Activated CD4-positive, CD25-positive, alpha-beta regulatory T cell (primary cell): ENCODE measurements at regions not wholly inside any gene's neighbourhood (a gene's known extent, or its start where the extent isn't known, plus 50 kb on each side); places are given as distances from the start of the nearest gene placed in this dataset.
A peak's percentile ranks its signal among the peaks of the same experiment; 100 is the strongest.
"Not testable (repeated sequence)": the region's sequence is repeated elsewhere in the genome, so short reads cannot be mapped to it uniquely, and the experiment has no call there.

Source experiments
- DNase-seq, 4 experiments: peaks; one replicate each; lab custom pipeline; 2025; lab: John Stamatoyannopoulos, UW

- DNase-seq: no peak
Measured at GRCh38 chrY:20891440-20892160, 135.7 kb downstream of the RPS4Y2 start.

DNA sequence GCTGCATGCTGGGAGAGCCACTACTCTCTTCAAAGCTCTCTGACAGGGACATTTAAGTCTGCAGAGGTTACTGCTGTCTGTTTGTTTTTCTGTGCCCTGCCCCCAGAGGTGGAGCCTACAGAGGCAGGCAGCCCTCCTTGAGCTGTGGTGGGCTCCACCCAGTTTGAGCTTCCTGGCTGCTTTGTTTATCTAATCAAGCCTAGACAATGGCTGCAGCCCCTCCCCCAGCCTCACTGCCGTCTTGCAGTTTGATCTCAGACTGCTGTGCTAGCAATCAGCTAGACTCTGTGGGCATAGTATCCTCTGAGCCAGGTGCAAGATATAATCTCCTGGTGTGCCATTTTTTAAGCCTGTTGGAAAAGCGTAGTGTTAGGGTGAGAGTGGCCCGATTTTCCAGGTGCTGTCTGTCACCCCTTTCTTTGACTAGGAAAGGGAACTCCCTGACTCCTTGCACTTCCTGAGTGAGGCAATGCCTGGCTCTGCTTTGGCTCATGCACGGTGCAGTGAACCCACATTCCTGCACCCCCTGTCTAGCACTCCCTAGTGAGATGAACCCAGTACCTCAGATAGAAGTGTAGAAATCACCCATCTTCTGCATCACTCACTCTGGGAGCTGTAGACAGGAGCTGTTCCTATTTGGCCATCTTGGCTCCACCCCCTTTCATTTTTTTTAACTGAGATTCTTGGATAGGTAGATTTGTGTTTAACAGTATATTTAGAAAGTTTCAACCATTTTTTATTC, 169.6 kb downstream of the RPS4Y2 start:
- DNase-seq: peak in 2 of 4 experiments; percentile 9 to 24

GRCh38 chrY:20929691-20930342, 173.9 kb downstream of the RPS4Y2 start:
- DNase-seq: no peak

- not testable (repeated sequence) for DNase-seq
Measured at GRCh38 chrY:20936709-20937251, 180.9 kb downstream of the RPS4Y2 start.

DNA sequence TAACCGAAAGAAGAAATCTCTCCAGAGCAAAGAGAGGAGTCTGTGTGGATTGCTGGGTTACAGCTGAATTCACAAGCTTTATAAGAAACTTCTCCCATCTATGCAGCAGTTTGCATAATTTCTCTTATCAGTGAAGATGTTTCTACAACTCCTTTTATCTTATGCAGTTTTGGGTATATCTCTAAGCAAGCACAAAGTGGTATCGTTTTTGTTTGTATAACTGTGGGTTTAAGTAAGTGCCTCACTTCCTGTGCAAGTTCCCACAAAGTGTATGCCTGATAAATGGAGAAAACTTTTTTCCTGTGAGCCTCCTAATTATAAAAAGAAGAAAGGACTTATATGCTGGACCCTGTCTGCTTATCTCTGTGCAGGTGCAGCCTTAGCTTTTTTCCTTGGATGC, 205.6 kb downstream of the RPS4Y2 start:
- no peak for DNase-seq

- no peak for DNase-seq
Measured at GRCh38 chrY:20967828-20968227, 211.9 kb downstream of the RPS4Y2 start.

GRCh38 chrY:20968237-20968636, 212.3 kb downstream of the RPS4Y2 start:
- peak in 1 of 4 experiments; percentile 0 for DNase-seq

DNA sequence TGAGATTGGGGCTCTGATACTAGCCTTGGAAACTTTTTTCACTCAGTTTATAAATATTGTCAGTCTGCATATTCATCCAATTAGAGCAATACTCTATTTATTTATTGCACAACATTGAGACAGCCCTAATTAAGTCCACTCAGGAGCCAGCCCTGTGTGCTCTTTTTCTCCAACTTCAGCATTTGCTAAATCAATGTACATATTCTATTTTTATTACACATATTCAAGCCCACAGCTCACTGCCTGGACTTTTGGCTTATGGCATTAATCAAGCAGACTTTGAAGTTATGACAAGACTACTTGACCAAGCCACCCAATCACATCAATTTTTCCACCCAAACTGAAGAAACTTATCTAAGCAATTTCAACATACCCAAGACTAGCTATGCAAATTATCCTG, 215.5 kb downstream of the RPS4Y2 start:
- DNase-seq: no peak

DNA sequence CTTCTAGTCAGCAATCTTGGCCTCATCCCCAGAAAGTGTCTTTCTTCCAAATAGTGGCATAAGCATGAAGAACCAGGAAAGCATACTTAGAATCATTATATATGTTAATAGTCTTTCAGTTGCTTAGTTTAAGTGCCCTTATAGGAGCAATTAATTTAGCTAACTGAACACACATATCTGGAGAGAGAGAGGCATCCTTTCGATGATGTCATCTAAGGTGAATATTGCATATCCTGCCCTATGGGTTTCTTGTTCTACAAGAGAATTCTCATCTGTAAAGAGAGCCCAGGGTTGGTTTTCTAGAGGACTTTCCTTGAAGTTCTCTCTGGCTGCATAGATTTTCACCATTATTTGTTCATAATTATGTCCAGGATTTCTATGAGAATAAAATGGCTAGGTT, 230.1 kb downstream of the RPS4Y2 start:
- DNase-seq: no peak

DNA sequence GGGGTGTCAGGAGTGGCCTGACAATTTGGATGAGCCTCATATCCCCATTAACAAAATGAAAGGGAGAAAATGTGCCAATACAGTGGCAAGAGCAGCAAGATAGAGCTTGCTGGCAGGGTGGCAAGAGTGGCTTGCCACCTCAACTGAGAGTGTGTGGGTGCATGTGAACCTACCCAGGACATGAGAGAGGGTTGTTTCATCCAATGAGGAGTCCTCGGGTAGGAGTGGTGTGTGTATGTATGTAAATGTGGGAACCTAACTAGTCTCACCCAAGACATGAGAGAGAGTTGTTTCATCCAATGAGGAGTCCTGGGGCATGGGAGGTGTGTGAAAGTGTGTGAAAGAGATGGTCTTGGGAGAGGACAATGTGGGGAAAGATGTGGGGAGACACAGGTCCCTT, 234.2 kb downstream of the RPS4Y2 start:
- DNase-seq: no peak

- DNase-seq: no peak
Measured at GRCh38 chrY:20990869-20991548, 235.1 kb downstream of the RPS4Y2 start.

GRCh38 chrY:20997355-20997754, 241.4 kb downstream of the RPS4Y2 start:
- DNase-seq: no peak

DNA sequence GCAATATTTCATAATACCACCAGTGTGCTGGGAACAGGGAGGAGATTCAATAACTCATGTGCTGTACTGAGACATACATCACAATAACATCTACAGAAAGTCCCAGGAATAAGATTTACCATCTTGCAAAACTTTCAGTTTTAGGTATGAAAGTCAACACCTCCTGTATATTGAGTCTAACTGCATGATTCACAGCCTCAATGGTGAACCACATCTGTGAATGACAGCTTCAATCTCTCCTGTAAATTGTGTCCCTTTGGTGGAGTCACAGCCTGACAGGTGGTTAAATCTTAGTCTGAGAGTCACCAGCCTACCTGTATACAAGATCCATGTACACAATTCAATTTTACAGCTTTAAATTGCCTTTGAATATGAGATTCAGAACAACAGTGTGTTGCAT, 242.1 kb downstream of the RPS4Y2 start:
- no peak for DNase-seq

- DNase-seq: no peak
Measured at GRCh38 chrY:20998483-20998882, 242.6 kb downstream of the RPS4Y2 start.

DNA sequence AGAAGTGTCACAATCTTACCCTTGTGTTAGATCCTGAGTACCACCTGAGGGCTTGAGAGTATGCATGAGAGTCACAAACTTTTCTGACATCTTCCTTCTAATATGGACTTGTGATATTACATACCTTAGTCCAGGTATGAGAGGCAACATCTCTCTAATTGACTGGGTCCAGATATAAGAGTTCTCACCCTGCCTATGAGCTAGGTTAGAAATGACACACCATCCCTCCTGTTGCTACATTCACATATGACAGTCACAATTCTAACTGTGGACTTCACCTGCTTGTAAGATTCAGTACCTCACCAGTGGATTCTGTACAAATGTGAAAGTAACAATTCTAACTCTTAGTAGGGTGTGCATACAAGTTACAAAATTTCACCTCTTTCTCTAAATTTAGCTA, 245.2 kb downstream of the RPS4Y2 start:
- no peak for DNase-seq

GRCh38 chrY:21003059-21003458, 247.2 kb downstream of the RPS4Y2 start:
- DNase-seq: no peak

DNA sequence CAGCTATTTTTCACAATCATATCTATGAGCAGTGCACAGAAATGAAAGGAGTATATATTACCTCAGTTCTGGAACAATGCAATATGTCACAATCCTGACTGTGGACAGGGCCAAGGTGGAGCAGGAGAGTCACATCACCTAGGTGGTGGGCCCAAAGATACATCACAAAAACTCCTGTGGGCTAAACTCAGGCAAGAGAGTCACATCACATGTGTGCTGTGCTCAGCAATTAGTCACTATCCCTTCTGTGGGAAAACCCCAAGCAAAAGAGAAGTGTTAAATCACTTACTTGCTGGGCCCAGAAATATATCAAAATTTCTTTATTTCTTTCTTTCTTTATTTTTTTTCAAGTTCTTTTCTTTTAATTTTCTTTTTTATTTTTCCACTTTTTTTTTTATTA, 249.6 kb downstream of the RPS4Y2 start:
- DNase-seq: peak in 1 of 4 experiments; percentile 0

- no peak for DNase-seq
Measured at GRCh38 chrY:21021811-21022210, 265.9 kb downstream of the RPS4Y2 start.

DNA sequence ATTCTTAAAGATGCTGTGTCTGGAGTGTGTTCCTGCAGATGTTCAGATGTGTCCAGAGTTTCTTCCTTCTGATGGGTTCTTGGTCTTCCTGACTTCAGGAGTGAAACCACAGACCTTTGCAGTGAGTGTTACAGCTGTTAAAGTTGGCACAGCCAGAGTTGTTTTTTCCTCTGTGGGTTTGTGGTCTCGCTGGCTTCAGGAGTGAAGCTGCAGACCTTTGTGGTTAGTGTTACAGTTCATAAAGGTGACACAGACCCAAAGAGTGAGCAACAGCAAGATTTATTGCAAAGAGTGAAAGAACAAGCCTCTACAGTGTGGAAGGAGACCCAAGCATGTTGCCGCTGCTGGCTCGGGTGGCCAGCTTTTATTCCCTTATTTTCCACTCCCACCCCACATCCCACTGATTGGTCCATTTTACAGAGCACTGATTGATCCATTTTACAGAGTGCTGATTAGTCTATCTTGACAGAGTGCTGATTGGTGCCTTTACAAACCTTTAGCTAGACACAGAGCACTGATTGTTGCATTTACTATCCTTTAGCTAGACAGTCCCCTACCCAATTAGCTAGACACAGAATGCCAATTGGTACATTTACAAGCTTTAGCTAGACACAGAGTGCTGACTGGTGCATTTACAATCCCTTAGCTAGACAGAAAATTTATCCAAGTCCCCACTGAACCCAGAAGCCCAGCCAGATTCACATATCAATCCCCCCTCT, 266.6 kb downstream of the RPS4Y2 start:
- no peak for DNase-seq

DNA sequence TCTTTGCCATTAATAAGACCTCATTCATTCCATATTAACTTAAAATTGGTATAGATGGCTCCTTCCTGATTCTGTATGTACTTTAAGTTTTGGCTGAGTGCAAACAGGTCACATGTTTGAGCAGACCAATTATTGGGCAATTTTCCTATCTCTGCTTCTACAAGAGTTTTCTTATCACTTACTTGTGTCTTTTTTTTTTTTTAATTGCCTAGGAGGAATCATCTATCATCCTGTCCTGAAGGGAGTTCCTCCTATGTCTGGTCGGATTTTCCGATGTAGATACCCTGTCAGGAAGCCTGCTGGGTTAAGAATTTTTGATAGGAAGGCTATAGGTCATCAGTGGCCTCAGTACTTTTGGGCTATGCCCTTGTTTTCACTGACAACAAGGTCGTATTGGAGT, 268.0 kb downstream of the RPS4Y2 start:
- DNase-seq: no peak

DNA sequence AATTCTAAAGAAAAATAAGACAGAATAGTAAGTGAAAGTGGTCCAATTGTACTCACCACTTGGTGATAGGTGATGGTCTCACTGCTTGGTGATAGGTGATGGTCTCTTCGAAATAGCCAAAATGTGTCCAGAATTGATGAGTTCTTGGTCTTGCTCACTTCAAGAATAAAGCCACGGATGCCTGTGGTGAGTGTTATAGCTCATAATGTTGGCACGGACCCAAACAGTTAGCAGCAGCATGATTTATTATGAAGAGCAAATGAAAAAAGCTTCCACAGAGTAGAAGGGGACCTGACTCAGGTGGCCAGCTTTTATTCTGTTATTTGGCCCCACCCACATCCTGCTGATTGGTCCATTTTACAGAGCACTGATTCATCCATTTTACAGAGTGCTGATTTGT, 272.6 kb downstream of the RPS4Y2 start:
- DNase-seq: no peak

GRCh38 chrY:21033363-21033762, 277.5 kb downstream of the RPS4Y2 start:
- DNase-seq: no peak
